Activated naive CD4-positive, alpha-beta T cell treated with anti-CD3 and anti-CD28 coated beads, Interleukin-2, amount 50 U/mL, for 72 hours (primary cell): ENCODE measurements at regions not wholly inside any gene's neighbourhood (a gene's known extent, or its start where the extent isn't known, plus 50 kb on each side); places are given as distances from the start of the nearest gene placed in this dataset.
"Not testable (repeated sequence)": the region's sequence is repeated elsewhere in the genome, so short reads cannot be mapped to it uniquely, and the experiment has no call there.

Experiments
- ATAC-seq, 2 donors: fragments of 150-1000 bp; cut with Tn5 transposase; 2 replicates each; pipeline ENCODE4 v1.10.0; 2021; ENCODE audit warnings: mild to moderate bottlenecking in 2 of 2, moderate library complexity in 2 of 2
- DNase-seq, 2 donors: peaks; one replicate each; pipeline ENCODE4 v3.0.0; 2021 to 2022; ENCODE audit warnings: low spot score in 2 of 2
- H3K27ac Mint-ChIP-seq, 2 donors: one replicate each; pipeline ENCODE4 v1.8.0; 2022; ENCODE audit warnings: mild to moderate bottlenecking in 2 of 2, mixed read lengths in 2 of 2
- H3K36me3 Mint-ChIP-seq, 2 donors: one replicate each; pipeline ENCODE4 v1.8.0; 2022; ENCODE audit warnings: mixed read lengths in 2 of 2
- H3K9me3 Mint-ChIP-seq, 2 donors: one replicate each; pipeline ENCODE4 v1.8.0; 2022; ENCODE audit warnings: mixed read lengths in 2 of 2

- no peak for DNase-seq
- Mint-ChIP-seq H3K27ac (no peak overlapping the region), H3K9me3 (peaks cover 7 to 16% of the 10 kb centered on the region in 2 donors)
Observed at GRCh38 chr10:55867848-55868247, 493.2 kb downstream of the ZWINT start.

GRCh38 chr10:55858730-55859129 lies 502.3 kb downstream of the ZWINT start:
- no peak for ATAC-seq
- Mint-ChIP-seq H3K36me3 (peaks cover 0 to 7% of the 10 kb centered on the region in 2 donors), H3K27ac (no peak overlapping the region), H3K9me3 (peaks cover 10 to 12% of the 10 kb centered on the region in 2 donors)
- no peak for DNase-seq

More at GRCh38 chr10:55867848-55868247, 493.2 kb downstream of the ZWINT start:
- ATAC-seq = no peak
- H3K36me3 Mint-ChIP-seq = no peaks in the 10 kb centered on the region

GRCh38 chr10:55852900-55853299 lies 508.2 kb downstream of the ZWINT start:
- Mint-ChIP-seq H3K27ac (no peak overlapping the region), H3K9me3 (peaks cover under 1 to 8% of the 10 kb centered on the region in 2 donors), H3K36me3 (no peaks in the 10 kb centered on the region)
- DNase-seq = no peak
- no peak for ATAC-seq

GRCh38 chr10:55837273-55837672 lies 523.8 kb downstream of the ZWINT start:
- no peak overlapping the region for H3K27ac Mint-ChIP-seq
- DNase-seq (no peak), ATAC-seq (no peak)
- H3K36me3 Mint-ChIP-seq = no peaks in the 10 kb centered on the region
- peaks cover 10 to 14% of the 10 kb centered on the region in 2 donors for H3K9me3 Mint-ChIP-seq

- Mint-ChIP-seq H3K27ac (no peak overlapping the region), H3K36me3 (no peaks in the 10 kb centered on the region), H3K9me3 (peaks cover 23 to 32% of the 10 kb centered on the region in 2 donors)
- ATAC-seq = no peak
- DNase-seq = no peak
Observed at GRCh38 chr10:55822096-55822495, 539.0 kb downstream of the ZWINT start.

- H3K9me3 Mint-ChIP-seq = peaks cover 23 to 32% of the 10 kb centered on the region in 2 donors
- H3K27ac Mint-ChIP-seq = no peak overlapping the region
- H3K36me3 Mint-ChIP-seq = no peaks in the 10 kb centered on the region
- ATAC-seq = no peak
- DNase-seq = no peak
Observed at GRCh38 chr10:55820478-55820877, 540.6 kb downstream of the ZWINT start.

- Mint-ChIP-seq H3K9me3 (peaks cover 23 to 28% of the 10 kb centered on the region in 2 donors), H3K27ac (no peak overlapping the region), H3K36me3 (no peaks in the 10 kb centered on the region)
- ATAC-seq (no peak), DNase-seq (no peak)
Observed at GRCh38 chr10:55820071-55820470, 541.0 kb downstream of the ZWINT start.

GRCh38 chr10:55813451-55814170 lies 547.4 kb downstream of the ZWINT start:
- no peak for DNase-seq

GRCh38 chr10:55803055-55803454 lies 558.0 kb downstream of the ZWINT start:
- Mint-ChIP-seq H3K36me3 (no peaks in the 10 kb centered on the region), H3K9me3 (peaks cover 11 to 17% of the 10 kb centered on the region in 2 donors), H3K27ac (no peak overlapping the region)
- DNase-seq = no peak
- ATAC-seq = no peak

More at GRCh38 chr10:55813451-55814170, 547.4 kb downstream of the ZWINT start:
- ATAC-seq = no peak
- Mint-ChIP-seq H3K27ac (no peak overlapping the region), H3K36me3 (no peaks in the 10 kb centered on the region), H3K9me3 (peaks cover 0 to 6% of the 10 kb centered on the region in 2 donors)

GRCh38 chr10:55801353-55801661 lies 559.8 kb downstream of the ZWINT start:
- Mint-ChIP-seq H3K36me3 (no peaks in the 10 kb centered on the region), H3K9me3 (peaks cover 9 to 15% of the 10 kb centered on the region in 2 donors)
- no peak for ATAC-seq

GRCh38 chr10:55800602-55801352 lies 560.3 kb downstream of the ZWINT start:
- peaks cover 9 to 15% of the 10 kb centered on the region in 2 donors for H3K9me3 Mint-ChIP-seq
- ATAC-seq (no peak), DNase-seq (no peak)
- H3K36me3 Mint-ChIP-seq = no peaks in the 10 kb centered on the region
- no peak overlapping the region for H3K27ac Mint-ChIP-seq

More at GRCh38 chr10:55801353-55801661, 559.8 kb downstream of the ZWINT start:
- no peak for DNase-seq
- no peak overlapping the region for H3K27ac Mint-ChIP-seq

GRCh38 chr10:55793024-55793423 lies 568.0 kb downstream of the ZWINT start:
- DNase-seq (no peak), ATAC-seq (no peak)
- no peak overlapping the region for H3K27ac Mint-ChIP-seq

GRCh38 chr10:55790276-55790675 lies 570.8 kb downstream of the ZWINT start:
- H3K27ac Mint-ChIP-seq, DNase-seq, H3K36me3 Mint-ChIP-seq, ATAC-seq: not testable (repeated sequence)
- H3K9me3 Mint-ChIP-seq = peaks cover 7 to 11% of the 10 kb centered on the region in 2 donors

More at GRCh38 chr10:55793024-55793423, 568.0 kb downstream of the ZWINT start:
- Mint-ChIP-seq H3K36me3 (no peaks in the 10 kb centered on the region), H3K9me3 (peaks cover 6 to 7% of the 10 kb centered on the region in 2 donors)

- H3K9me3 Mint-ChIP-seq = peaks cover 7 to 11% of the 10 kb centered on the region in 2 donors
- ATAC-seq = no peak
- H3K27ac Mint-ChIP-seq = no peak overlapping the region
- no peak for DNase-seq
- H3K36me3 Mint-ChIP-seq = no peaks in the 10 kb centered on the region
Observed at GRCh38 chr10:55786461-55787050, 574.5 kb downstream of the ZWINT start.

GRCh38 chr10:55782181-55782580 lies 578.9 kb downstream of the ZWINT start:
- ATAC-seq = no peak

GRCh38 chr10:55766212-55766611 lies 594.8 kb downstream of the ZWINT start:
- peaks cover 0 to 4% of the 10 kb centered on the region in 2 donors for H3K9me3 Mint-ChIP-seq

More at GRCh38 chr10:55782181-55782580, 578.9 kb downstream of the ZWINT start:
- Mint-ChIP-seq H3K27ac (no peak overlapping the region), H3K9me3 (peaks cover 5 to 6% of the 10 kb centered on the region in 2 donors), H3K36me3 (no peaks in the 10 kb centered on the region)
- DNase-seq = no peak

GRCh38 chr10:55750458-55750857 lies 610.6 kb downstream of the ZWINT start:
- Mint-ChIP-seq H3K27ac (no peak overlapping the region), H3K9me3 (peaks cover 11 to 17% of the 10 kb centered on the region in 2 donors), H3K36me3 (no peaks in the 10 kb centered on the region)
- no peak for DNase-seq
- ATAC-seq = no peak

More at GRCh38 chr10:55766212-55766611, 594.8 kb downstream of the ZWINT start:
- H3K27ac Mint-ChIP-seq = no peak overlapping the region
- DNase-seq (no peak), ATAC-seq (no peak)
- H3K36me3 Mint-ChIP-seq = no peaks in the 10 kb centered on the region
